Neuronal stem cell (in vitro differentiated cells): ENCODE measurements at regions not wholly inside any gene's neighbourhood (a gene's known extent, or its start where the extent isn't known, plus 50 kb on each side); places are given as distances from the start of the nearest gene placed in this dataset.
"Not testable (repeated sequence)": the region's sequence is repeated elsewhere in the genome, so short reads cannot be mapped to it uniquely, and the experiment has no call there.

ENCODE experiments used
- DNase-seq: peaks from one replicate; pipeline ENCODE4 v3.0.0-alpha.2; 2013; ENCODE audit warnings: low spot score
- H2AFZ ChIP-seq: one replicate; pipeline ENCODE4 v1.6.1; 2013; ENCODE audit warnings: mild to moderate bottlenecking, low read length, inconsistent platforms
- H2AK5ac ChIP-seq: 2 replicates; pipeline ENCODE4 v1.6.1; 2013; ENCODE audit warnings: low read depth, mild to moderate bottlenecking, inconsistent platforms, low read length, moderate library complexity, mixed read lengths
- H2BK120ac ChIP-seq: 2 replicates; pipeline ENCODE4 v1.6.1; 2013; ENCODE audit warnings: low read depth, mild to moderate bottlenecking, inconsistent platforms, low read length, moderate library complexity, mixed read lengths
- H2BK12ac ChIP-seq: one replicate; pipeline ENCODE4 v1.6.1; 2013; ENCODE audit warnings: low read length, inconsistent platforms
- H2BK15ac ChIP-seq: 2 replicates; pipeline ENCODE4 v1.6.1; 2013; ENCODE audit warnings: mild to moderate bottlenecking, low read length, inconsistent platforms, mixed read lengths
- H2BK5ac ChIP-seq: one replicate; pipeline ENCODE4 v1.6.1; 2013; ENCODE audit warnings: inconsistent platforms, mild to moderate bottlenecking, low read length, moderate library complexity
- H3K14ac ChIP-seq: one replicate; pipeline ENCODE4 v1.6.1; 2013; ENCODE audit warnings: low read length, inconsistent platforms
- H3K18ac ChIP-seq: 2 replicates; pipeline ENCODE4 v1.6.1; 2013; ENCODE audit warnings: low read length, inconsistent platforms
- H3K23ac ChIP-seq: 2 replicates; pipeline ENCODE4 v1.6.1; 2013; ENCODE audit warnings: low read depth, mild to moderate bottlenecking, mixed read lengths, low read length, inconsistent platforms; ENCODE audit not compliant: poor library complexity
- H3K27ac ChIP-seq: replicated peaks from 3 replicates; pipeline ENCODE4 v1.5.1; 2013; ENCODE audit warnings: low read length, inconsistent platforms
- H3K27me3 ChIP-seq, 3 experiments: 2 replicates each; pipeline ENCODE4 v1.6.1; 2013; ENCODE audit warnings: low read length in 3 of 3, mild to moderate bottlenecking in 2 of 3, inconsistent platforms in 1 of 3, low read depth in 1 of 3, mixed read lengths in 1 of 3, moderate library complexity in 1 of 3; ENCODE audit not compliant: control insufficient read depth in 3 of 3, insufficient read depth in 3 of 3
- H3K36me3 ChIP-seq, 2 donors: replicated peaks in 1 of 2; 2 replicates each; pipeline ENCODE4 v1.6.1; 2013; ENCODE audit warnings: low read length in 2 of 2; ENCODE audit not compliant: control insufficient read depth in 2 of 2, insufficient read depth in 2 of 2
- H3K4ac ChIP-seq: 2 replicates; pipeline ENCODE4 v1.6.1; 2013; ENCODE audit warnings: inconsistent platforms, mild to moderate bottlenecking, low read length, moderate library complexity
- H3K4me1 ChIP-seq, 2 donors: 1 replicate in 1 of 2; 2 replicates in 1 of 2; pipeline ENCODE4 v1.6.1; 2013; ENCODE audit warnings: low read length in 2 of 2, low read depth in 1 of 2; ENCODE audit not compliant: control insufficient read depth in 2 of 2, insufficient read depth in 1 of 2
- H3K4me2 ChIP-seq: one replicate; pipeline ENCODE4 v1.6.1; 2013; ENCODE audit warnings: mild to moderate bottlenecking, low read length, inconsistent platforms; ENCODE audit not compliant: insufficient read depth, poor library complexity, severe bottlenecking
- H3K4me3 ChIP-seq, 2 donors: 2 replicates each; pipeline ENCODE4 v1.5.1; 2013; ENCODE audit warnings: low read length in 2 of 2, mild to moderate bottlenecking in 2 of 2, inconsistent platforms in 1 of 2, moderate library complexity in 1 of 2
- H3K79me1 ChIP-seq: one replicate; pipeline ENCODE4 v1.6.1; 2013; ENCODE audit warnings: low read depth, mild to moderate bottlenecking, inconsistent platforms, low read length, moderate library complexity
- H3K9ac ChIP-seq: one replicate; pipeline ENCODE4 v1.6.1; 2013; ENCODE audit warnings: mild to moderate bottlenecking, low read depth, low read length, inconsistent platforms; ENCODE audit not compliant: poor library complexity
- H3K9me3 ChIP-seq, 2 donors: replicated peaks in 1 of 2; 2 replicates each; pipeline versions ENCODE3 to v1.6.1; 2013; ENCODE audit warnings: low read length in 2 of 2, mild to moderate bottlenecking in 2 of 2, inconsistent platforms in 1 of 2, low read depth in 1 of 2, mixed read lengths in 1 of 2, moderate library complexity in 1 of 2; ENCODE audit not compliant: control insufficient read depth in 2 of 2, insufficient read depth in 1 of 2
- H4K8ac ChIP-seq: one replicate; pipeline ENCODE4 v1.6.1; 2013; ENCODE audit warnings: low read depth, mild to moderate bottlenecking, inconsistent platforms, low read length, moderate library complexity
- H4K91ac ChIP-seq: one replicate; pipeline ENCODE4 v1.6.1; 2013; ENCODE audit warnings: low read length, low read depth, mild to moderate bottlenecking, inconsistent platforms; ENCODE audit not compliant: poor library complexity
- WGBS, 2 donors: extraction: QIAGEN DNeasy Blood & Tissue Kit; methylation state at CpG; one replicate each; pipeline ENCODE4 v1.1.7; 2013; ENCODE audit warnings: missing lambda C conversion rate in 2 of 2, mixed read lengths in 1 of 2; ENCODE audit not compliant: insufficient read length in 2 of 2, insufficient replicate concordance in 1 of 2; ENCODE audit errors: extremely low coverage in 2 of 2; 5-methylcytosine and 5-hydroxymethylcytosine counted together

DNA sequence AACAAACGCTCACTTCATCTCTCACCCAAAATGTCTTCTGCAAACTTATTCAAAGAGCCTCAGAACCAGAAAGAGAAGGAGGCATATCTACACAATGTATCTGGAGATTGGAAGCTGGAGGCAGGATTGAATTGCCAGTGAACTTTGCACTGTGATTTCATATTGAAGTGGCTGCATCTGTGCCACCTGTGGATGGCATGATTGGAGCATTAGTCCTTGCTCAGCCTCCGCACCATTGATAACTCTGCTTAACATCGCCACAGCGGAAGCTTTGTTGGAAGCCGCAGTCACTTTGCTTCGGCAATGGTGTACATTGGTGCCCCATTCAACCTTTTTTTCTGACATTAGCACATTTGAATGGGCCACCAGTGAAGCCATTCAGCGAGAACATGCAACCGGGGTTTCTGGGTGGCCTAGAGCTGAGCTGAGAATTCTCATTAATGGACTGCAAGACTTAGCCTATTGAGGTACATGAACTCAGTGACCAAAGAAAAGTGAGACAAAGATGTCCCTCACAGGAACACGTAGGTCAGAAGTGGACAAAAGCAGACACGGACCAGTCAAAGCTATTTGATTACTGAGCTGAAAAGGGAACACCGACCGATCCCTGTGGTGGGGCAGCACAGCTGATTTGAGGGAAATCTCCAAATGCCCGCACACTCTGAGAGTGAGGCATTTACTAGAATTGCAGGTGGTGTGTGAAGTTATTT lies 130.4 kb downstream of the BRMS1L start:
- H3K9ac ChIP-seq = no peak overlapping the region
- no peak overlapping the region for H2AK5ac ChIP-seq
- no peak overlapping the region for H3K18ac ChIP-seq
- H3K4me1 ChIP-seq = peaks cover 4 to 12% of the 10 kb centered on the region in 2 donors
- no peak overlapping the region for H3K4ac ChIP-seq
- no peaks in the 10 kb centered on the region for H3K36me3 ChIP-seq
- H3K27me3 ChIP-seq = peaks cover 0 to 88% (median 0%) of the 10 kb centered on the region in 3 experiments
- H2BK5ac ChIP-seq = no peak overlapping the region
- no CpG with 5 or more reads among the region's 13 CpGs for WGBS, 2 donors
- no peak overlapping the region for H2BK12ac ChIP-seq
- H2BK120ac ChIP-seq = no peak overlapping the region
- no peaks in the 10 kb centered on the region for H3K79me1 ChIP-seq
- H3K14ac ChIP-seq = no peak overlapping the region
- no peak overlapping the region for H4K91ac ChIP-seq
- no peak overlapping the region for H2BK15ac ChIP-seq
- no peak overlapping the region for H2AFZ ChIP-seq
- no peak overlapping the region for H3K4me2 ChIP-seq
- no peak overlapping the region for H3K27ac ChIP-seq
- peak; percentile 67 for DNase-seq
- H4K8ac ChIP-seq = no peak overlapping the region
- H3K9me3 ChIP-seq = peaks cover 0 to 5% of the 10 kb centered on the region in 2 donors
- H3K23ac ChIP-seq = no peak overlapping the region
- H3K4me3 ChIP-seq = no peak overlapping the region

DNA sequence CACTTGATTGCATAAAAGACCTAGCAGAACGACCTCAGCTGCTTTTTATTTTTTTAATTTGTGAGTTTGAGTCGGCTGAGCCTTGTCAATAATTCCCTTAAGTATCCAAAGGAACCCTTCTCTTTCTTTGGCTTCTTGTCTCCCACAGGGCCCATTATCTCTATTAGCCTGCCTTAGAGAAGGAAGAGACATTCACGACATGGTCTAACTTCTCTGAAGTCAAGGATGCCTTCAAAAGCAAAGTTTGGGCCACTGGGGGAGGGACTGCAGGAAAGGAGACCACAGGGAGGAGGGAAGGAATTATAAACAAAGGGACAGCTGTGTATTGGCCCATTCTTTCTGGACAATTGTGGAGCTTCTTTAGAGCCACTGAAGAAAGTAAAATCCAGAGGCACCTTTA lies 126.4 kb downstream of the BRMS1L start:
- no peak overlapping the region for H3K4ac ChIP-seq
- H3K36me3 ChIP-seq = no peaks in the 10 kb centered on the region
- H2BK15ac ChIP-seq = no peak overlapping the region
- peaks cover 0 to 70% (median 0%) of the 10 kb centered on the region in 3 experiments for H3K27me3 ChIP-seq
- H3K9ac ChIP-seq = no peak overlapping the region
- H3K4me2 ChIP-seq = no peak overlapping the region
- H4K8ac ChIP-seq = no peak overlapping the region
- H2BK12ac ChIP-seq = no peak overlapping the region
- H3K27ac ChIP-seq = peak overlapping the region; percentile 25
- no CpG with 5 or more reads among the region's 3 CpGs for WGBS, 2 donors
- peaks cover 0 to 5% of the 10 kb centered on the region in 2 donors for H3K9me3 ChIP-seq
- no peak overlapping the region for H3K14ac ChIP-seq
- H4K91ac ChIP-seq = no peak overlapping the region
- no peak overlapping the region for H3K4me3 ChIP-seq
- H3K18ac ChIP-seq = no peak overlapping the region
- no peak overlapping the region for H2BK120ac ChIP-seq
- H3K23ac ChIP-seq = no peak overlapping the region
- H2AFZ ChIP-seq = no peak overlapping the region
- H3K4me1 ChIP-seq = peaks cover 7 to 12% of the 10 kb centered on the region in 2 donors
- H3K79me1 ChIP-seq = no peaks in the 10 kb centered on the region
- no peak overlapping the region for H2AK5ac ChIP-seq
- DNase-seq = no peak
- no peak overlapping the region for H2BK5ac ChIP-seq

DNA sequence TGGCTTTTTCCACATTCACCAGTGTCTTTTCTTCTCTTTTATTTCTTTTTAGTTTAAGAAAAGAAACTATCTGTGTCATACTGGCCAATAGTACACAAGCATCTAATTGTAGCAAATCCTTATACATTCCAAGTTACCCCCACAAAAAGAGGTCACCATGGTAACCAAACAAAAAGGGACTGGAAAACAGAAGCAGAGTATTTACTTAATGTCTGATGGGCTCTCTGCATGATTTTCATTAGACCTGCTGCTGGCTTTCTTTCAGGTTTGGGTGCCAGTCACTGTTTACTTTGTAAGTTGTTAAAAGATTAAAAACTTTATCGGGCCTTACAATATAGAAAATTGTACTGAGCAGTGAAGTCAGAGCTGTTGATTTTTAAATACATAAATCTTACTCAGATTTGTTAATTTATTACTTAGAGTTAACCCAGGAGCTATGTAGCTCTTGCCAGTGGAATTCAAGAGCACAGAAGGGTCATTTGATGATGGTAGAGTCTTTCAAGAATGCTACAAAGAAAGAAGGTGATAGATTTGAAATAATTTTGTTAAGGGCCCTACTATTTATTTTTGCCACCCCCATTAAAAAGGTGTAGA lies 123.9 kb downstream of the BRMS1L start:
- Histone ChIP-seq H3K4ac (no peak overlapping the region), H2BK15ac (no peak overlapping the region), H3K23ac (no peak overlapping the region), H2AFZ (no peak overlapping the region), H3K4me2 (no peak overlapping the region), H2BK12ac (no peak overlapping the region), H3K4me1 (peaks cover 4 to 7% of the 10 kb centered on the region in 2 donors), H2BK120ac (no peak overlapping the region), H3K79me1 (no peaks in the 10 kb centered on the region), H3K18ac (no peak overlapping the region), H3K14ac (no peak overlapping the region), H3K9ac (no peak overlapping the region), H3K4me3 (no peak overlapping the region), H2BK5ac (no peak overlapping the region), H3K9me3 (peaks cover 0 to 5% of the 10 kb centered on the region in 2 donors), H3K27ac (no peak overlapping the region), H3K27me3 (peaks cover 0 to 76% (median 0%) of the 10 kb centered on the region in 3 experiments), H4K91ac (no peak overlapping the region), H4K8ac (no peak overlapping the region), H2AK5ac (no peak overlapping the region), H3K36me3 (no peaks in the 10 kb centered on the region)
- peak; percentile 67 for DNase-seq
- no CpG with 5 or more reads among the region's 1 CpG for WGBS, 2 donors

GRCh38 chr14:35947983-35948382 lies 121.8 kb downstream of the BRMS1L start:
- H4K91ac ChIP-seq, H3K9me3 ChIP-seq, H3K27ac ChIP-seq, H3K4me2 ChIP-seq, H3K14ac ChIP-seq, H3K18ac ChIP-seq, H3K4me3 ChIP-seq, H2BK120ac ChIP-seq, H3K9ac ChIP-seq, H3K4ac ChIP-seq, H2BK15ac ChIP-seq, H2BK5ac ChIP-seq, H2AFZ ChIP-seq, H3K36me3 ChIP-seq, H2BK12ac ChIP-seq, H3K4me1 ChIP-seq, DNase-seq, H4K8ac ChIP-seq, H3K79me1 ChIP-seq, H3K23ac ChIP-seq, H2AK5ac ChIP-seq: not testable (repeated sequence)
- WGBS, 2 donors = no CpG with 5 or more reads among the region's 14 CpGs
- H3K27me3 ChIP-seq = peaks cover 0 to 71% (median 0%) of the 10 kb centered on the region in 3 experiments
